ENCODE measurements at regions not wholly inside any gene's neighbourhood (a gene's known extent, or its start where the extent isn't known, plus 50 kb on each side); places are given as distances from the start of the nearest gene placed in this dataset.

DNA sequence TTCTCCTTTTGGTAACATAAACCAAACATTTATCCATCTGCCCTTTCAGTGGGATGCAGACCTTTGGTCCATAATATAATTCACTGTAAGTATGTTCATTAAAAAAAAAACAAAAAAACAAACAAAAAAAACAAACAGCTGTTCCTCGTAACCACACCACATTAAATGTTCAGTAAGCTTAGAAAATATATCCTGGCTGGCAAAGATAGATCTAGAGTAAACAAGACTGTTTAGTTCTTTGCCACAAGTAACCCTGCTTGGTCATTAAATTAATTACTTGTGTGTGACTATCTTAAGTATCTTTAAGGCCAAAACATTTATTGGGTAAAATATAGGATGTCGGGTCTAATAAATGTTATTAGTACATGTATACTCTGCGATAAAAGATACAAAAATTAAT, 1717.1 kb downstream of the EFNA5 start:
- DNase-seq: no peak

DNA sequence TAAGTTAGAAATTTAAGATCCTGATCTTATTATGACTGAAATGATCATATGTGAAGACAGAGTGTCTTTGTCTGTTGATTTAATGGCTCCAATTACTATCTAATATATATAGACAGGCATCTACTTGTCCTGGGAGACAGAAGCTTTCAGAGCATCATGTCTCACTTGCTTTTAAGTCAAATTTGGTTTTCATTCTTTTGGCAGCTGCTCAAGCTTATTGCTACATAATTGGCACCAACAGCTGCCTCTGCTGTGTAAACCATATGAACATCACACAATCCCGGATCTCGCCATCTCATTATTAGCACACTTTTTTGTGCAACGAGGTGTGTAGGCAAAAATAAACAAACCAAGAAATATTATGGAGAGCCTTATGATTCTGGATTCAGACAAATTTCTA, 1717.9 kb downstream of the EFNA5 start:
- DNase-seq: no peak

DNA sequence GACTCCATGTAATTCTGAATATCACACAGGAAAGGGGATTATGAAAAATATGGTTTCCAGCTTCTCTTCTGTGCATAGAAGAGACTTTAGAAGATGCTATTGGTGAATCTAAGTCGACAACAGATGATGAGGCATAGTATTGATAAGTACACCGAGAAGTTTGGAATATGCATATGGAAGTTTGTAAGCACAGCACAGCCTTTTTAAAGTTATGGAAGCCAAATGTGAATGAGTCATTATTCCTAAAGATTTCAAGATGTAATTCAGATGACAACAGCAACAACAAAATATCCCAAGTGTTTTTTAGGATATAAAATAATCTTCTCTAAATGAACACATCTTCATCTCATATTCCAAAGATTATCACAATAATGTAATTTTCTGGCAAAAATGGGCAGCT, 1723.3 kb downstream of the EFNA5 start:
- no peak for DNase-seq

DNA sequence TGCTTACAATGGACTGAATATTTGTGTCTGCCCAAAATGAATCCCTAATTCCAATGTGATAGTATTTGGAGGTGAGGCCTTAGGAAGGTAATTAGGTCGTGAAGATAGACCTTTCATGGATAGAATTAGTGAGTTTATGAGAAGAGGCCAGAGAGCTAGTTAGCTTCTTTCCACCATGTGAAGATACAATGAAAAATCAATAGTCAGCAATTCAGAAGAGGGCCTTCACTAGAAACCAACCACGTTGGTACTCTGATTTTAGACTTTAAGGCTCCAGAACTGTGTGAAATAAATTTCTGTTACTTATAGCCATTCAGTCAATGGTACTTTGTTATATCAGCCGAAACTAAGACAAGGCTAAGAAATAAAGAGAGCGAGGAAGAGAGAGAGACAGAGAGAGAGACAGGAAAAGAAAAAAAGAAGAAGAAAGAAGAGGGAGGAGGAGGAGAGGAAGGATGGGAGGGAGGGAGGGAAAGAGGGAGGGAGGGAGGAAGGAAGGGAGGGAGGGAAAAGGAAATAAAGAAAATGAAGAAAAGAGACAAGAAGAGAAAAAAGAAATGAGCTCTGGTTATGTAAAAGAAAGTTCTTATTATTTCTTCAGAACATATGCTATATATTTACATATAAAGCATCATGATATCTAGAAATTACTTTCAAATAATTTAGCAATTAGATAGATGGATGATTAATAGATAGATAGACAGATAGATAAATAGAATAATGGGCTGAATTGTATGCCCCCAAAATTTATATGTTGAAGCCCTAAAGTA, 1725.3 kb downstream of the EFNA5 start:
- DNase-seq: no peak

DNA sequence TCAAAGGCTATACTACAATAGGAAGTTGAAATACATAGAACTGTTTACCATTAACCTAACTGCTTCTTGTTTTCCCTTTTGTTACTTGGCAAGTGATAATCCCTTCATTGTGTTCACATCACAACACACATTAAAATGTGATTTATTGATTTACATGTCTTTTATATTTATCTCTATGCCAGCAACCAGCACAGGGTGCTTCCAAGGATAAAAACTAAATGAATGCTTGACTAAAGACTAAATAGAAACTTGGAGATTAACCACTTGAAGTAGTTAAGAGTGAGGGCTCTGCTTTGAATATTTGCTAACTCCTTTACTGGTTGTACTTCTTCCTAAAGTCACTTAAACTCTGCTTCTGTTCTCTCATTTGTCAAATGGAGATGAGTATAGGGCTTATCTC, 1730.6 kb downstream of the EFNA5 start:
- DNase-seq: no peak

DNA sequence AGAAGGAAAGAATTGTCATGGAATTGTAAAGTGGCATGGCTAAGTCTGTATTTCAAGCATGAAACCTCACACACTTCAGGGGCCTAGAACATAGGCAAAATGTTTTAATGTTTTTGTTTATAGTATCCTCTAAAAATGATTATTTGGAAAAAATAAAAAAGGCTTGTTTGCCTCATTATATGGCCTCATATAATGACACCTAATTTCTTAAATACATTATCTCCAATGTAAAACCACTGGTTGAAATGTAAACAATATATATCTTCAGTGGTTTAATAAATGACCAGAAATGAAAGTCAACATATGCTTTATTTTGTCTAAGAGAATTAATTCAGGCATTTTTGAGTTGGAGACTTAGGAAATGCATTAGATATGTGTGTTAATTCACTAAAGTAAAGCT, 1736.6 kb downstream of the EFNA5 start:
- DNase-seq: no peak

DNA sequence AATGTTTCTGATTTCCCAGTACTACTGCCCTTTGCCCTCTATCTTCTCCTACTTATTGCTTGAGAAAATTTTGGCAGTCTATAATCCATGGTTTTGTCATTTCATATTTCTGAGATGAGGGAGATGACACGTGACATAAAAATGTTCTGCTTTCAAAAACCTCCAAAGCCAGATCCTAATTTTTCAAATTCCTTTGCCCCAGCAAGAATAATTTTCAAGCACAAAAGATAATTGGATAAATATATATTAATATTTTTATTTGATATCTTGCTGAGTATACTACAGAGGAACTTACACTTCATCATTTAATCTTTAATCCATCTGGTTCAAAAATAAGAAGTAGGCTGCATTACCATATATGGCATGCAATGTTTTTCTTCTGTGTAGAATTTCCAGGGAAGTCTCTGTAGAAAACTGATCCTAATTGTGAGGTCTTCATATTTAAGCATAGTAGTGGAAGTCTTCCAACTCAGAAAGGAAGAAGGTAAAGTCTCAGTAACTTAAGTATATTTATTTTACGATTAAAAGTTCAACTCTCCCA, 1738.8 kb downstream of the EFNA5 start:
- DNase-seq: no peak

DNA sequence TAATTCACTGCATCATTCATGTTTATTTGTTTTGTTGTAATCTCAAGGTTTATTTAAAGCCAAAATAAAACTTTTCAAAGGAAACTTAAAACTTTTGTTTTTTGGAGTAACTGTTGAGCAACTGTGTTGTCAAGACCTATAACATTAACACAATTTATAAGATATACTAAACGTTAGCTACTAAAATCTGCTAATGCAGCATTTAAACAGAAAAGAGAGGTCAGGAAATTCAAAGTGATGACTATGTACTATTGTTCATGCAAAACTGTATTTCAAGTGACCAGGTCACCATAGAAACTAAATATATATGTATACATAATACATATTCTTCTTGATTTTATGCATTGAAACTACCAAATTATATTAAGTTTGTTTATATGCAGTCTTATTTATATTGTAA, 1740.9 kb downstream of the EFNA5 start:
- no peak for DNase-seq

DNA sequence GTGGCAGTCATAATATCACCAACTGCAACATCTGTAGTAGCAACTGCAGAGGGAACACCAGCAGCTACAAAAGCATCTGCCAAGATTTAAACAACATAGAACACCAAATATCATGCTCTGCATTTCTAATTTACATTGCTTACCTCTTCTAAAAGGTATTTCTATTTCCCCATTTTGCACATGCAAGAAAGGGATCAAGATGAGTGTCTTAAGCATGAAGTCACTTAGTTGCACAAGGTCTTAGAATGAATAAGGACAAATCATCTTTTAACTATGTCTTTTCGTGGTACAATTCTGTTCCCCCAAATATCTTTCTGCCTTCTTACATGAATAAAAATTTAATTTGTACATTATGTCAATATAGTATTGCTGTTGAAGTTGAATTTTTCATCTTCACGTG, 1746.4 kb downstream of the EFNA5 start:
- DNase-seq: no peak

DNA sequence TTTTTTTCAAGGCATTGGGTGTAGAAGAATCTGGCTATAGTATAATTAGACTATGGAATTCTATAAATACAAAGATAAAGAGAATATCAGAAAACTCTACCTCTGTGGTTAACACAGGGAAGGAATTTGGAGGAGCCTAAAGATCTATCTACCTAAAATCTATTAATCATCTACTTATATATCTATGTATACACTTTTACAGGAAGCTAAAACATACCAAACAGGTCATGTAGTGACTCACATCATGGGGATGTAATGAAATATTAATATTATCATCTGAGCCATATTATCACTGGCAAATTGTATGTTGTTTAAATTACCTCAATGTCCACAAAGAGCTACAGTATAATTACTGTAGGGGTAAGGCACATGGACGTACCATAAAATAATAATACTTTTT, 1748.2 kb downstream of the EFNA5 start:
- DNase-seq: no peak

DNA sequence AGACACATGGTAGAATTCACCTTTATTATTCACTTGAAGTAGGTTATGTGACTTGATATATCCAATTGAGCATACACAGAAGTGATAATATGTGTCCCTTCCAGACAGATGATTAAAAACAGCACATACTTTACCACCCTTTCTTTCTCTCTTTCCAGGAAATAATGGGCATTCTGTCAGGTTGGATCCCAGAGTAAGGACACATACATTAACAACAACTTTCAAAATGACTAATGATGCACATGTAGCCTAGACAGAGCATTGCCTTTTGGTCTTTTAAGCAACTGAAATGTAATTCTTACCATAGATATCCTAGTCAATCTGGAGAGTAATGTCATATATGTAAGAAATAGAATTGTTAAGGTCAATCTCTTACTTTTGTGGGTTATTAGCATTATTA, 1748.7 kb downstream of the EFNA5 start:
- DNase-seq: no peak

DNA sequence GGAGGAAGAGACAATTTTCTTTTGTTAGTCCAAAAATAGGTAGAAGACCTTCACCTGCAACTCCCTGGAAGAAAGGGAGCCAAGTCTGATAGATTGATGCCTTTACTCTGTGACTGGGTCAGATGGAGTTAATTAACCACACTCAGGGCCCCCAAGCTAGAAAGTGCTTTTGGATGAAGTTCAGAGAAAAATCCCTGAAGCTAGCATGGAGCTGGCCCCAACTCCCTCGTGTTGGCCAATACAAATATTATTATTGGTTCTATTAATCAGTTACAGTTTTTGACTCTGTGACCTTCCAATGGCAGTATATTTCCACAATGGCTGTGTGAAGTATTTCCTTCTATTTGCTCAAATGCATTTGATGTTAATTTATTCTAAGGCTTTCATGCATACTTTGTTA, 1753.5 kb downstream of the EFNA5 start:
- DNase-seq: no peak

DNA sequence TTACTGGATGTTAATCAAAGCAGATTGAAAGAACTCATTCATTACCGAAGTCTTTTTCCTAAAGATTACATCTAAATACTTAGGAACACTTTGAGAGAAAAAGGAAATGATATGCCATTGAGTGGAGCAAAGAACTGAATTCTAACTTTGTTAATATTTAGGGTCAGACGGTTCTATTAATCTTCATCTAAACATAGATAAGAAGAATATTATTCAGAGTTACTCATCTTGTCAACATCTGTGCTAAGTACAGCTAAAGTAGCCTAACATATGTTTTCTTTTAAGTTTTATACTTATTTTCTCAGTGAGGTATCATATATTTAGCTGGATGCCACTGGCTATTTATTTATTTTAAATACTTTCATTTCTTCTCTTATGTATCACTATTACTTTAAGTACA, 1763.7 kb downstream of the EFNA5 start:
- no peak for DNase-seq

DNA sequence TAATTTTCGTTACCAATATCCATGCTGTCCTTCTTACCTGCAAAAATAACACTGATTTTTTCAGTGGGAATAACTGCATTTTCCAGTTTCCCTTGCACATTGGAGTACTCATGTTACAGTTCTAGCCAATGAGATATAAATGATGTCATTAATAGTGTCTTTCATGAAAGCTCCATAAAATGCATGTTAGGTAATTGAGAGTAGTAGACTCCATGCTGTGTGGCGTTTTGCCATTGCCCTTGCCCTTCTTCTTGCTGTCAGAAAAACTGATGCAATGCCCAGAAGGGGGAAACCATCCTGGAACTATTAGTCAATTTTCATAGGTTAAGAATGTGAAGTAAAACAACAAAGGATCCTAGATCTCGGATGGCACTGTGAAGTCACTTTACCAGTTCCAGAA, 1765.3 kb downstream of the EFNA5 start:
- DNase-seq: no peak

DNA sequence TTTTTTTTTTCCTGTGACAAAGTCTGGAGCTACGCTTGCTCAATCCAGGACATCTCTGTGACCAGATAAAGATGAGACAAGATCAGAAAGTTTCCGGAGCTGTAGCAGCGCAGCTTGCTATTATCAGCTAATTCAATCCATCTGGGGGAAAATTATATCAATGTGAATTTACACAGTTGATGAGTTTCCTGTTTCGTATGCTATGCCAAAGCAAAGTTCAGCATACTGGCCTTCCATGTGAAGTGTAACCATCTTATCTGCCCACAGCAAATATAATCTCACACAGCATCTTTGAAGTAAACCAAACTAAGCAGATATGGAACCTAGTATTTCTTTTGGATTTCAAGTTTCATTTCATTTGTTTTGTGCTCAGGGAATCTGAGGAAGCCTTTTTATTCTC, 1767.7 kb downstream of the EFNA5 start:
- no peak for DNase-seq

DNA sequence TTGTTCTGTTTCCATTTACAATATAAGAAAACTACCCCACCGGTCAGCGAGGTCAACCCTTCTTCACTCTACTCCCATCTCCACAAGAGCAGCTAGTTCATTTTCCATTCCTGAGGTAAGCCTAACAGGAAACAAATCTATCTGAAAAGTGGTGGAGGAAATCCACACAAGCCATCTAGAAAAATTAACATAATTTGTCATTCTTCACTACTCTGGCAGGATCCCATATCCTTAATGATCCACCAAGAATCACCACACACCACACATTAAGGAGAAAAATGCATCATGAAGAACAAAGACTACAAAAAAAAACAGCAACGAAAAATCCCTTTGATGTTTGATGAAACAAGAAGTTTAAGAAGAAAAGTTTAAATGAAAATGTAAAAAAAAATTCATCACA, 1771.0 kb downstream of the EFNA5 start:
- DNase-seq: no peak

DNA sequence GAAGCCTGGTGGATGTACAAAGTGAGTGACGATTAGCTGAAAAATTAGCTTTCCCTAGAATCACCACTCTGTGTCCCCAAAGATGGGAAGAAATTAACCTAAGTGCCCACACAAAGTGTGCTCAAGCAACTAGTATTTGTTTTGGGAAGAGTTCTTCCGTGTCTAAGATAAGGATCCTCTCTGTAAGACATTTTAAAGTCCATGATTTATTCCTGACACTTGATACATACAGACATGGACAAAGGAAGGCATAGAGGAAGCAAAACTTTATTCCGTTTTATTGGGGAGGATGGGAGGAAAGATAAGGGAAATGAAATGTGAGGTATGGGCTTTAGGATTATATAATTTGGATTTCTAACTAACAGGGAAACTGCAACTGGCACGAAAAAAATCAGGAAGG, 1772.6 kb downstream of the EFNA5 start:
- DNase-seq: no peak

DNA sequence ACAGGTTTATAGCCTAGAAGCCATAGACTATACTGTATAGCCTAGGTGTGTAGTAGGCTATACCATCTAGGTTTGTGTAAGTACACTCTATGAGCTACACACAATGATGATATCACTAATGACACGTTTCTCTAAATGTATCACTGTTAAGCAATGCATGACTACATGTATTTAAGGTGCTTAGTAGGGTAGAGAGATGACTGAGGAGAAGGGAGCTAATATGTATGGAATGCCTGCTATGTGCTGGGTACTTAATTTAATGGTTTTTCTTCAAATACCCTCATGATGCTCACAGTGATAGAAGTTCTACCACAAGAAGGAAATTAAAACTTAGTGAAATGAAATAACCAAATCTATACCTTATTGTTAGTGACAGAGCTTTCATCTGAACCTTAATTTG, 1785.5 kb downstream of the EFNA5 start:
- no peak for DNase-seq

DNA sequence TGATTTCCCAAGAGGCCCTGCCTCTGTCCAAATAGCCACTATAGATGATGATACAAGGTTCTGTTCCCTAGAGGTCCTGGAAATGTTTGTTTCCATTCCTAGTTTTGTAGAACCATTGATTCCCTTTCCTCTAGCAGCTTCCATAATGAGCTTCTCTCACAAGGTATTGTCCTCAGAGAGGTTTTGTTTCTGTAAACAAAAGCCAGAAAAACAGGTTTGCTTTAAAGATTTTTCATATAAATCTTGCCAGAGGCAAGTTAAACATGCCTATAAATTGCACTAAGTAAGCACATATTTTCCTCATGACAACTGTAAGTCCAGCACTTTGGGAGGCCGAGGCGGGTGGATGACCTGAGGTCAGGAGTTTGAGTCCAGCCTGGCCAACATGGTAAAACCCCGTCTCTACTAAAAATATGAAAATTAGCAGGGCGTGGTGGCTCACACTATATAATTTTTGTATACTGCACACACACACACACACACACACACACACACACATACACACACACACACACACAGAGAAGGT, 1787.7 kb downstream of the EFNA5 start:
- DNase-seq: no peak

DNA sequence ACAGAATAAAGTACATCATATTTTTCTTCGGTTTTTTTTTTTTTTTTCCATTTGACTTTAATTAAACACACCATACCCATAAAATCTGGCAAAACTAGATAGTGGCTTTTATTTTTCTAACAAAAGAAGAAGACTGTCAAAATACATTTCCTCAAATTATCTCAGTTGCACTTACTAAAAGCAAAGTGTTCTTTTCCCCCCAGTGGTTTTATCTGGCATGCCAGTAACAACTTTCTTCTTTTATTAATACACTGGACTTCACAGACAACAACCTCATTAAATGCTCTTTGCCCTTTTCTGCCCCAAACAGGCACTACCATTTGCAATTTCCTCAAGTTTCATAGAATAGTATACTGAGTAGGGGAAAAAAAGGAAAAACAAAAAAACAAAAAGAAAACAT, 1792.3 kb downstream of the EFNA5 start:
- DNase-seq: no peak

DNA sequence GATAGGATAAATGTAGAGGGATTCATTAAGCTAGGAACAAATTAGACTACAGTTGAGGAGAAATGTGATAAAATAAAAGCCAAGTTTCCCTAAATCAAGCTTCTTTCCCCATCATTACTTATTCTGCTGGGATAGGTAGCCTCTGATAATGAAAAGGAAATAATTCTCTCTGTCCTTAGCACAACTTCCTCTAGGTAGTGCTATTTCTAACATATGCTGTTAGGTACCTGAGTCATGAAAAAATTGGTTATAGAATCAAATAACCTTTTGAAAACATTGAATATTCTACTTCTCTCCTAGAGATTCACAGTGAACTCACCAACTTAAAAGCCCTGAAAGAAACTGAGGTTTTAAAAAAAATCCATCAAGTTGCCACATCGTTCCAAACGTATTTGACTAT, 1793.1 kb downstream of the EFNA5 start:
- no peak for DNase-seq

DNA sequence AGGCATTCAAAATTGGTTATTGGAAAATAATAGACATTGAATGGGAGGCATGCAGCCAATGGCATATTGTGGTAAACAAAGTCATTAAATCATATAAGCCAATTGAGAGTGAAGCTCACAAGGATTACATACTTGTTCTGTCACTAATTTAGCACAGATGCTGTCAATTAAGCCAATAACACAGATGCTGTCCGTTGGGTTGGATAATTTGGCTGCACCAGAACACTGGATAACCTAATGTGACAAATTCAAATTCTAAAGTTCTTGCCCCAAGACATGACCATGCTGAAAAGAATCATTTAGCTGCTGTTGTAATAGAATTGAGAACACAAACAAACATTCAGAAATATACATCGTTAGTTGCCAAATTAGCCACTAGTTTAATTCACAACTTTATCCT, 1796.4 kb downstream of the EFNA5 start:
- DNase-seq: no peak

DNA sequence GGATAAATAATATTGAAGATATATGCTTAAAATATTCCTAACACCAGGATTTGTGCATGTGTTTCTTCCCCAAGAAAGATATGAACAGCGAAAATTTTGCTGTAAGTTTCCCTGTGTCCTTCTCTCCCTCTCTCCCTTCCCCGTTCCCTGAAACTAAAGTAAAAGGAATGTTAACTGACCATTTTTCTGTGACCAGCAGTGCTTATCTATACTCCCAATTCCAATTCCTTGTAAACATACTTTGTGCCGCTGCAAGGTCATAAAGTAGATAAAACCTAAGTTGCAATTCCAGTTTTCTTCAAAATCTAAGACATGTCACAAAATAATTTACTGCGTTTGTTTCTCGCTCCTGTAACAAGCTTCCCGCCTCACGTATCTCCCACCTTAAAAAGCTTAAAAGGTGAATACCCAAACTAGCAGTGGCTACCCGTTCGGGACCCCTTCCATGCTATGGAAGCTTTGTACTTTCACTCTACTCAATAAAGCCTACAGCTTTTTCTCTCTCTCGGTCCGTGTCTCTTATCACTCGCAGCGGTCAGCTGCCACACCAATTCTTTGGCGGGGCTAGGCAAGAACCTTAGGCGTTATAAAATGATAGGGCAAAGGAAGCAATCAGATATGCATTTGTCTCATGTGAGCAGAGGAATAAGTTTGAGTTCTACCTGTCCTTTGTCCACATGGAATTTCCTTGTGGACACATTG, 1798.0 kb downstream of the EFNA5 start:
- no peak for DNase-seq

DNA sequence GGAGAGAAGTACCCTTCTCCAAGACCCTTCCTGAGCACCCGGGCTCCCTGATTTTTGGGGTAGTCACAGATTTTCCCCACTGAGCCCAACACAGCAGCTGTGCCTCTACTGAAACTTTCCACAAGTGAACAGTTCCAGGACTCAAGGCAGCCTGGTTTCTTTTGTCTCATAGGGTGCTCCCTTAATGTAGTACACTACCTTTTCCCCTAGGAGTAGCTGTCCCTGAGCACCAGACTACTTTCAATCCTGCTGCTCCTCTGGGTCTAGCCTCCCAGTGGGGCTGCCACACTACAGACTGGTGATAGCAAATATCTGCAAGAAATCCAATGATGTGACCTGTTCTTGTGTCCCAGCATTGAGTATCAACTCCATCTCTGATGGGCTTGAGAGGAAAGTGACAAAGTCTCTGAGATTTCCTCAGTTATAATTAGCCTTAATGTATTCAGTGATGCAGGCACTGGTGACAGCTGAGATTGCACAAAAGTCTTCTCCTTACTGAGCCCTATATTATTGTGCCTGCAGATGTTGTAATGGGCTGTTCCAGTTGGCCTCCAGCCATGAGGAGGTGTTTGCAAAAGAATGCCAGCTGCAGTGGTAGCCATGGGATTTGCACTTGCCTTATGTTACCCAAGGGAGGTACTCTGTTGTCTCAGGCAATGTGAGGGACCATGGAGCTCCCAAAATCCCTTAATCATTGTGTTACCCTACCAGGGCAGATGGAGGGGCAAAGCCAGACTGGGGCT, 1802.5 kb downstream of the EFNA5 start:
- no peak for DNase-seq

All from activated CD4-positive, CD25-positive, alpha-beta regulatory T cell treated with anti-CD3 and anti-CD28 coated beads, Interleukin-2, amount 50 U/mL, for 72 hours (primary cell).